HCT116 (cell line): ENCODE measurements at regions not wholly inside any gene's neighbourhood (a gene's known extent, or its start where the extent isn't known, plus 50 kb on each side); places are given as distances from the start of the nearest gene placed in this dataset.

Experiments
- ATAC-seq: fragments of 200-7000 bp; cut with Tn5 transposase; 2 replicates; pipeline ENCODE4 v1.9.1; 2020; ENCODE audit warnings: mild to moderate bottlenecking, moderate library complexity
- BruUV-seq: library from RNA; stranded (reverse); fragments of 400-500 nt; replicated peaks from 2 replicates; lab custom pipeline; 2021; lab: Mats Ljungman, UMichigan
- CTCF ChIA-PET: fragments of 300-600 bp; sonication (Branson Sonifier 250); formaldehyde crosslinking; loops from one replicate; lab custom pipeline; 2021; ENCODE audit warnings: antibody characterized with exemption; lab: Charles Lee
- POLR2A ChIA-PET: fragments of 300-600, 350-600 bp; sonication (Branson Sonifier 250); formaldehyde crosslinking; loops from one replicate; lab custom pipeline; 2021; ENCODE audit warnings: antibody characterized with exemption; lab: Charles Lee
- RAD21 ChIA-PET, 2 experiments: fragments of 300-600 bp; sonication (Branson Sonifier 250); formaldehyde crosslinking; loops; one replicate each; lab custom pipeline; 2023; ENCODE audit warnings: low total read pairs in 2 of 2; ENCODE audit not compliant: uncharacterized antibody in 2 of 2, unreplicated experiment in 2 of 2, low non-redundant PET in 1 of 2; lab: Charles Lee
- DNase-seq: peaks from one replicate; pipeline ENCODE4 v3.0.0-alpha.2; 2010; ENCODE audit warnings: low read depth, low spot score
- H2AFZ ChIP-seq: fragments of 200-600 bp; shearing (Covaris generic), sonication (generic); 2 replicates; pipeline ENCODE4 v1.6.1; 2017; ENCODE audit warnings: low read depth, mixed run types, mixed read lengths, antibody characterized with exemption, low read length; ENCODE audit not compliant: poor library complexity, severe bottlenecking
- H3K27ac ChIP-seq: 2 replicates; pipeline ENCODE4 v1.5.1; 2012; ENCODE audit warnings: low read depth, low read length
- H3K27me3 ChIP-seq: fragments of 200-600 bp; sonication (generic); 2 replicates; pipeline ENCODE4 v1.6.1; 2016; ENCODE audit warnings: mixed run types, low read length, mixed read lengths; ENCODE audit not compliant: insufficient read depth
- H3K36me3 ChIP-seq, 2 experiments: fragments of 200-500 bp in 1 of 2; fragments of 200-600 bp in 1 of 2; sonication (Bioruptor generic) in 1 of 2; sonication (generic) in 1 of 2; 2 replicates each; pipeline versions ENCODE4 v1.5.1 to v1.6.1; 2014 to 2016; ENCODE audit warnings: low read length in 2 of 2, inconsistent platforms in 1 of 2, mixed read lengths in 1 of 2, mixed run types in 1 of 2; ENCODE audit not compliant: insufficient read depth in 2 of 2, control insufficient read depth in 1 of 2
- H3K4me1 ChIP-seq, 2 experiments: fragments of 200-600 bp in 1 of 2; sonication (generic) in 1 of 2; 2 replicates each; pipeline versions ENCODE4 v1.5.1 to v1.6.1; 2012 to 2017; ENCODE audit warnings: low read length in 2 of 2, inconsistent platforms in 1 of 2, mild to moderate bottlenecking in 1 of 2, mixed read lengths in 1 of 2, mixed run types in 1 of 2, moderate library complexity in 1 of 2; ENCODE audit not compliant: insufficient read depth in 2 of 2, control insufficient read depth in 1 of 2
- H3K4me2 ChIP-seq: fragments of 200-600 bp; sonication (generic); 2 replicates; pipeline ENCODE4 v1.6.1; 2017; ENCODE audit warnings: mixed run types, low read length, mixed read lengths
- H3K4me3 ChIP-seq, 2 experiments: fragments of 200-600 bp in 1 of 2; sonication (generic) in 1 of 2; replicated peaks in 1 of 2; 2 replicates each; pipeline ENCODE4 v1.5.1; 2011 to 2016; ENCODE audit warnings: low read length in 2 of 2, control low read depth in 1 of 2, low read depth in 1 of 2, mild to moderate bottlenecking in 1 of 2, mixed read lengths in 1 of 2, mixed run types in 1 of 2
- H3K79me2 ChIP-seq: fragments of 200-600 bp; sonication (generic); 2 replicates; pipeline ENCODE4 v1.6.1; 2017; ENCODE audit warnings: mild to moderate bottlenecking, mixed run types, low read length, moderate library complexity, mixed read lengths; ENCODE audit not compliant: insufficient read depth
- H3K9ac ChIP-seq: fragments of 200-600 bp; sonication (generic); 2 replicates; pipeline ENCODE4 v1.6.1; 2016; ENCODE audit warnings: low read length, mixed read lengths
- H3K9me2 ChIP-seq: fragments of 200-600 bp; sonication (generic), shearing (Covaris generic); 2 replicates; pipeline ENCODE4 v1.6.1; 2017; ENCODE audit warnings: mixed run types, mild to moderate bottlenecking, moderate library complexity; ENCODE audit not compliant: insufficient read depth
- H3K9me3 ChIP-seq, 2 experiments: fragments of 200-500 bp in 1 of 2; fragments of 200-600 bp in 1 of 2; sonication (Bioruptor generic) in 1 of 2; sonication (generic) in 1 of 2; 2 replicates each; pipeline ENCODE4 v1.6.1; 2014 to 2017; ENCODE audit warnings: low read length in 2 of 2, mixed read lengths in 2 of 2, inconsistent platforms in 1 of 2, low read depth in 1 of 2, mild to moderate bottlenecking in 1 of 2, mixed run types in 1 of 2, moderate library complexity in 1 of 2; ENCODE audit not compliant: control insufficient read depth in 1 of 2, insufficient read depth in 1 of 2
- H4K20me1 ChIP-seq: fragments of 200-600 bp; sonication (generic), shearing (Covaris generic); 2 replicates; pipeline ENCODE4 v1.6.1; 2017; ENCODE audit warnings: mixed run types, mild to moderate bottlenecking, moderate library complexity; ENCODE audit not compliant: insufficient read depth
- ATF3 ChIP-seq: IDR thresholded peaks from 2 replicates; pipeline ENCODE4 v1.6.1; 2012
- CBX3 ChIP-seq: IDR thresholded peaks from 2 replicates; pipeline ENCODE4 v1.6.1; 2012; ENCODE audit warnings: low read depth
- EGR1 ChIP-seq: IDR thresholded peaks from 2 replicates; pipeline ENCODE4 v1.6.1; 2012; ENCODE audit warnings: low read depth
- ELF1 ChIP-seq: IDR thresholded peaks from 2 replicates; pipeline ENCODE4 v1.6.1; 2012; ENCODE audit warnings: low read depth, borderline replicate concordance
- EZH2 ChIP-seq: fragments of 200-600 bp; sonication (generic); IDR thresholded peaks from 2 replicates; pipeline ENCODE4 v1.6.1; 2017; ENCODE audit warnings: antibody characterized with exemption, mixed run types
- FOSL1 ChIP-seq: IDR thresholded peaks from 2 replicates; pipeline ENCODE4 v1.6.1; 2012; ENCODE audit warnings: low read depth
- JUND ChIP-seq: IDR thresholded peaks from 2 replicates; pipeline ENCODE4 v1.6.1; 2012
- MAX ChIP-seq: IDR thresholded peaks from 2 replicates; pipeline ENCODE4 v1.6.1; 2012
- POLR2AphosphoS5 ChIP-seq: IDR thresholded peaks from 2 replicates; pipeline ENCODE4 v1.6.1; 2011; ENCODE audit warnings: mild to moderate bottlenecking, low read depth, low read length, moderate library complexity
- REST ChIP-seq: IDR thresholded peaks from 2 replicates; pipeline ENCODE4 v1.6.1; 2012; ENCODE audit warnings: low read depth
- SIN3A ChIP-seq: IDR thresholded peaks from 2 replicates; pipeline ENCODE4 v1.6.1; 2012; ENCODE audit warnings: low read depth
- SP1 ChIP-seq: IDR thresholded peaks from 2 replicates; pipeline ENCODE4 v1.6.1; 2012; ENCODE audit warnings: low read depth
- YY1 ChIP-seq: IDR thresholded peaks from 2 replicates; pipeline ENCODE4 v1.6.1; 2011; ENCODE audit warnings: low read length, low read depth, moderate library complexity, mild to moderate bottlenecking; ENCODE audit not compliant: insufficient replicate concordance; ENCODE audit errors: extremely low read depth
- ZFX ChIP-seq: fragments of 450-650 bp; IDR thresholded peaks from 2 replicates; pipeline ENCODE4 v1.6.1; 2017
- ZNF274 ChIP-seq: fragments of 200-500 bp; sonication (Bioruptor generic); IDR thresholded peaks from 2 replicates; pipeline ENCODE4 v1.6.1; 2014; ENCODE audit warnings: mild to moderate bottlenecking, low read depth, low read length, inconsistent platforms
- intact Hi-C: fragments of 100-400 bp; cut with micrococcal nuclease; formaldehyde crosslinking; loops from 2 replicates; pipeline ENCODE4 v1.10.0; 2022
- TF ChIP-seq, protein P1 (sequence below): IDR thresholded peaks from 2 replicates; pipeline ENCODE4 v1.6.1; 2011; ENCODE audit warnings: mild to moderate bottlenecking, low read length, moderate library complexity; ENCODE audit not compliant: insufficient replicate concordance; ENCODE audit errors: extremely low read depth
- TF ChIP-seq, protein P2 (sequence below), 3 experiments: fragments of 200-600 bp in 1 of 3; sonication (generic) in 1 of 3; IDR thresholded peaks in 2 of 3; conservative IDR thresholded peaks in 1 of 3; 2 replicates each; pipeline ENCODE4 v1.5.1; 2012 to 2017; ENCODE audit warnings: low read depth in 2 of 3, low read length in 2 of 3, antibody characterized with exemption in 1 of 3, borderline replicate concordance in 1 of 3, control low read depth in 1 of 3, mild to moderate bottlenecking in 1 of 3, mixed read lengths in 1 of 3, mixed run types in 1 of 3, moderate library complexity in 1 of 3; ENCODE audit not compliant: insufficient read depth in 1 of 3

GRCh38 chr11:116335891-116336290 lies 436.9 kb downstream of the BUD13 start:
- no peak for DNase-seq
- intact Hi-C loops: no loop called here
- ChIA-PET RAD21 (no interaction called here), POLR2A (no interaction called here), CTCF (no interaction called here)
- no peak overlapping the region for H3K4me3 ChIP-seq
- no peaks in the 10 kb centered on the region for H4K20me1 ChIP-seq
- no peaks in the 10 kb centered on the region for H3K36me3 ChIP-seq
- no peak for TF ChIP-seq MAX
- no peak for TF ChIP-seq YY1
- no peak for TF ChIP-seq ZFX
- no peak for TF ChIP-seq POLR2AphosphoS5
- TF ChIP-seq ZNF274: no peak
- no peak for TF ChIP-seq CBX3
- TF ChIP-seq EZH2: no peak
- TF ChIP-seq, protein P1, sequence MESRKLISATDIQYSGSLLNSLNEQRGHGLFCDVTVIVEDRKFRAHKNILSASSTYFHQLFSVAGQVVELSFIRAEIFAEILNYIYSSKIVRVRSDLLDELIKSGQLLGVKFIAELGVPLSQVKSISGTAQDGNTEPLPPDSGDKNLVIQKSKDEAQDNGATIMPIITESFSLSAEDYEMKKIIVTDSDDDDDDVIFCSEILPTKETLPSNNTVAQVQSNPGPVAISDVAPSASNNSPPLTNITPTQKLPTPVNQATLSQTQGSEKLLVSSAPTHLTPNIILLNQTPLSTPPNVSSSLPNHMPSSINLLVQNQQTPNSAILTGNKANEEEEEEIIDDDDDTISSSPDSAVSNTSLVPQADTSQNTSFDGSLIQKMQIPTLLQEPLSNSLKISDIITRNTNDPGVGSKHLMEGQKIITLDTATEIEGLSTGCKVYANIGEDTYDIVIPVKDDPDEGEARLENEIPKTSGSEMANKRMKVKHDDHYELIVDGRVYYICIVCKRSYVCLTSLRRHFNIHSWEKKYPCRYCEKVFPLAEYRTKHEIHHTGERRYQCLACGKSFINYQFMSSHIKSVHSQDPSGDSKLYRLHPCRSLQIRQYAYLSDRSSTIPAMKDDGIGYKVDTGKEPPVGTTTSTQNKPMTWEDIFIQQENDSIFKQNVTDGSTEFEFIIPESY: no peak
- TF ChIP-seq, protein P2, sequence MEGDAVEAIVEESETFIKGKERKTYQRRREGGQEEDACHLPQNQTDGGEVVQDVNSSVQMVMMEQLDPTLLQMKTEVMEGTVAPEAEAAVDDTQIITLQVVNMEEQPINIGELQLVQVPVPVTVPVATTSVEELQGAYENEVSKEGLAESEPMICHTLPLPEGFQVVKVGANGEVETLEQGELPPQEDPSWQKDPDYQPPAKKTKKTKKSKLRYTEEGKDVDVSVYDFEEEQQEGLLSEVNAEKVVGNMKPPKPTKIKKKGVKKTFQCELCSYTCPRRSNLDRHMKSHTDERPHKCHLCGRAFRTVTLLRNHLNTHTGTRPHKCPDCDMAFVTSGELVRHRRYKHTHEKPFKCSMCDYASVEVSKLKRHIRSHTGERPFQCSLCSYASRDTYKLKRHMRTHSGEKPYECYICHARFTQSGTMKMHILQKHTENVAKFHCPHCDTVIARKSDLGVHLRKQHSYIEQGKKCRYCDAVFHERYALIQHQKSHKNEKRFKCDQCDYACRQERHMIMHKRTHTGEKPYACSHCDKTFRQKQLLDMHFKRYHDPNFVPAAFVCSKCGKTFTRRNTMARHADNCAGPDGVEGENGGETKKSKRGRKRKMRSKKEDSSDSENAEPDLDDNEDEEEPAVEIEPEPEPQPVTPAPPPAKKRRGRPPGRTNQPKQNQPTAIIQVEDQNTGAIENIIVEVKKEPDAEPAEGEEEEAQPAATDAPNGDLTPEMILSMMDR (IDR thresholded peaks at IDR 0.05 in 2 of 3, conservative IDR thresholded peaks at IDR 0.05 in 1 of 3; ENCODE audit: borderline replicate concordance in 1 of 3, insufficient read depth in 1 of 3, low read depth in 2 of 3, low read length in 2 of 3): no peak
- TF ChIP-seq JUND: no peak
- no peak for TF ChIP-seq ATF3
- no peak for TF ChIP-seq ELF1
- TF ChIP-seq FOSL1: no peak
- TF ChIP-seq REST: no peak
- TF ChIP-seq SIN3A: no peak
- TF ChIP-seq EGR1: no peak
- no peak for TF ChIP-seq SP1
- BruUV-seq: no TSS peak
- no peaks in the 10 kb centered on the region for H3K4me1 ChIP-seq
- H3K27ac ChIP-seq: no peak overlapping the region
- peaks cover 11% of the 10 kb centered on the region for H3K27me3 ChIP-seq
- H3K9me2 ChIP-seq: no peaks in the 10 kb centered on the region
- H3K4me2 ChIP-seq: no peak overlapping the region
- no peaks in the 10 kb centered on the region for H3K9me3 ChIP-seq
- no peak for ATAC-seq
- no peak overlapping the region for H3K9ac ChIP-seq
- H2AFZ ChIP-seq: no peak overlapping the region
- no peaks in the 10 kb centered on the region for H3K79me2 ChIP-seq
